IMR-90 (cell line): ENCODE measurements at regions not wholly inside any gene's neighbourhood (a gene's known extent, or its start where the extent isn't known, plus 50 kb on each side); places are given as distances from the start of the nearest gene placed in this dataset.

Source experiments
- ATAC-seq: fragments of 200-7000 bp; cut with Tn5 transposase; 2 replicates; pipeline ENCODE4 v1.9.1; 2020; ENCODE audit warnings: low read depth, mild to moderate bottlenecking, moderate library complexity
- BruUV-seq: library from RNA; stranded (reverse); fragments of 400-500 nt; replicated peaks from 2 replicates; lab custom pipeline; 2021; lab: Mats Ljungman, UMichigan
- CTCF ChIA-PET: fragments of 300-600 bp; formaldehyde crosslinking; extraction: SDS; loops from one replicate; lab custom pipeline; 2021; ENCODE audit warnings: antibody characterized with exemption; lab: Yijun Ruan, JAX
- POLR2A ChIA-PET: fragments of 300-600 bp; sonication (Branson Sonifier 250); formaldehyde crosslinking; loops from one replicate; lab custom pipeline; 2022; ENCODE audit warnings: antibody characterized with exemption; ENCODE audit not compliant: unreplicated experiment; lab: Charles Lee
- DNase-seq: peaks from one replicate; pipeline ENCODE4 v3.0.0; 2013
- H2AFZ ChIP-seq: replicated peaks from 2 replicates; pipeline ENCODE3; 2013; ENCODE audit warnings: low read length, mild to moderate bottlenecking; ENCODE audit not compliant: poor library complexity
- H2AK5ac ChIP-seq: 2 replicates; pipeline ENCODE4 v1.6.1; 2013; ENCODE audit warnings: low read depth, low read length, inconsistent platforms
- H2AK9ac ChIP-seq: replicated peaks from 2 replicates; pipeline ENCODE3; 2013; ENCODE audit warnings: mild to moderate bottlenecking, low read depth, low read length, moderate library complexity; ENCODE audit not compliant: poor library complexity
- H2BK120ac ChIP-seq: 2 replicates; pipeline ENCODE4 v1.6.1; 2013; ENCODE audit warnings: low read depth, low read length, inconsistent platforms
- H2BK15ac ChIP-seq: 3 replicates; pipeline ENCODE4 v1.6.1; 2013; ENCODE audit warnings: low read depth, low read length, inconsistent platforms
- H2BK20ac ChIP-seq: 2 replicates; pipeline ENCODE4 v1.6.1; 2013; ENCODE audit warnings: low read depth, mild to moderate bottlenecking, inconsistent platforms, low read length, moderate library complexity
- H2BK5ac ChIP-seq: 2 replicates; pipeline ENCODE4 v1.6.1; 2013; ENCODE audit warnings: mild to moderate bottlenecking, low read depth, low read length, inconsistent platforms; ENCODE audit not compliant: poor library complexity, severe bottlenecking
- H3K14ac ChIP-seq: replicated peaks from 2 replicates; pipeline ENCODE4 v1.6.1; 2013; ENCODE audit warnings: low read depth, low read length, inconsistent platforms
- H3K18ac ChIP-seq: 2 replicates; pipeline ENCODE4 v1.6.1; 2013; ENCODE audit warnings: low read depth, low read length, control low read depth
- H3K23ac ChIP-seq: 2 replicates; pipeline ENCODE4 v1.6.1; 2013; ENCODE audit warnings: low read depth, low read length, inconsistent platforms
- H3K27ac ChIP-seq: 2 replicates; pipeline ENCODE4 v1.5.1; 2013; ENCODE audit warnings: mild to moderate bottlenecking, control low read depth, low read length; ENCODE audit not compliant: insufficient read depth
- H3K27me3 ChIP-seq: 2 replicates; pipeline ENCODE4 v1.6.1; 2013; ENCODE audit warnings: low read length; ENCODE audit not compliant: control insufficient read depth, insufficient read depth
- H3K36me3 ChIP-seq: 2 replicates; pipeline ENCODE4 v1.6.1; 2013; ENCODE audit warnings: low read length, mixed read lengths; ENCODE audit not compliant: control insufficient read depth, insufficient read depth
- H3K4ac ChIP-seq: 2 replicates; pipeline ENCODE4 v1.6.1; 2013; ENCODE audit warnings: low read depth, low read length, inconsistent platforms
- H3K4me1 ChIP-seq: 2 replicates; pipeline ENCODE4 v1.6.1; 2013; ENCODE audit warnings: low read length, mixed read lengths; ENCODE audit not compliant: control insufficient read depth, insufficient read depth
- H3K4me2 ChIP-seq: 2 replicates; pipeline ENCODE4 v1.6.1; 2013; ENCODE audit warnings: low read depth, mild to moderate bottlenecking, control low read depth, low read length, moderate library complexity
- H3K4me3 ChIP-seq: 2 replicates; pipeline ENCODE4 v1.5.1; 2013; ENCODE audit warnings: low read depth, mild to moderate bottlenecking, control low read depth, low read length, moderate library complexity; ENCODE audit not compliant: insufficient read depth
- H3K56ac ChIP-seq: 2 replicates; pipeline ENCODE4 v1.6.1; 2013; ENCODE audit warnings: low read length, inconsistent platforms; ENCODE audit not compliant: insufficient read depth; ENCODE audit errors: extremely low read depth
- H3K79me1 ChIP-seq, 2 experiments: 2 replicates each; pipeline ENCODE4 v1.6.1; 2013; ENCODE audit warnings: low read length in 2 of 2, inconsistent platforms in 1 of 2, low read depth in 1 of 2
- H3K9ac ChIP-seq: 2 replicates; pipeline ENCODE4 v1.6.1; 2013; ENCODE audit warnings: low read depth, low read length, control low read depth
- H3K9me1 ChIP-seq: 2 replicates; pipeline ENCODE4 v1.6.1; 2013; ENCODE audit warnings: low read length, inconsistent platforms; ENCODE audit not compliant: insufficient read depth
- H3K9me3 ChIP-seq: 2 replicates; pipeline ENCODE4 v1.6.1; 2013; ENCODE audit warnings: low read length; ENCODE audit not compliant: control insufficient read depth, insufficient read depth
- H4K20me1 ChIP-seq: 2 replicates; pipeline ENCODE4 v1.6.1; 2013; ENCODE audit warnings: low read length, inconsistent platforms; ENCODE audit not compliant: insufficient read depth
- H4K5ac ChIP-seq: 2 replicates; pipeline ENCODE4 v1.6.1; 2013; ENCODE audit warnings: mild to moderate bottlenecking, low read depth, low read length, control low read depth
- H4K8ac ChIP-seq, 2 experiments: 2 replicates each; pipeline ENCODE4 v1.6.1; 2013; ENCODE audit warnings: low read depth in 2 of 2, low read length in 2 of 2, control low read depth in 1 of 2, inconsistent platforms in 1 of 2
- H4K91ac ChIP-seq: 2 replicates; pipeline ENCODE4 v1.6.1; 2013; ENCODE audit warnings: low read depth, low read length, inconsistent platforms; ENCODE audit not compliant: insufficient read depth
- ELK1 ChIP-seq: fragments of 150-350 bp; IDR thresholded peaks from 2 replicates; pipeline ENCODE4 v1.6.1; 2016; ENCODE audit warnings: low read depth, mild to moderate bottlenecking, low read length, moderate library complexity, borderline replicate concordance
- WGBS, 2 experiments: methylation state at CpG; one replicate each; pipeline versions ENCODE4 v1.1.5 to v1.1.7; 2013; ENCODE audit warnings: missing lambda C conversion rate in 2 of 2; ENCODE audit not compliant: insufficient read length in 1 of 2; ENCODE audit errors: extremely low coverage in 2 of 2; 5-methylcytosine and 5-hydroxymethylcytosine counted together
- dilution Hi-C: fragments of 300-500 bp; cut with HindIII; formaldehyde crosslinking; loops from one replicate; pipeline ENCODE4 v1.14.3; 2018; ENCODE audit warnings: low sequenced_read_pairs; ENCODE audit not compliant: unreplicated experiment
- in situ Hi-C: fragments of 300-500 bp; cut with MboI; formaldehyde crosslinking; loops from 3 replicates; pipeline ENCODE4 v1.14.3; 2019; ENCODE audit warnings: low sequenced_read_pairs, inconsistent platforms, mixed read lengths
- intact Hi-C: fragments of 100-400 bp; cut with micrococcal nuclease; formaldehyde crosslinking; loops from 2 replicates; pipeline ENCODE4 v1.10.0; 2022

GRCh38 chr7:98731651-98732050 is 114.6 kb downstream of the NPTX2 start:
- Histone ChIP-seq H4K8ac (no peak overlapping the region), H3K4me3 (no peak overlapping the region), H3K23ac (no peak overlapping the region), H3K36me3 (no peaks in the 10 kb centered on the region), H2BK20ac (no peak overlapping the region), H3K14ac (no peak overlapping the region), H3K9me3 (peaks cover 10% of the 10 kb centered on the region; the same call in 1 of the 2 replicates), H2BK120ac (no peak overlapping the region), H3K9me1 (no peaks in the 10 kb centered on the region), H2BK5ac (no peak overlapping the region), H3K4ac (no peak overlapping the region), H3K9ac (no peak overlapping the region), H4K91ac (no peak overlapping the region), H3K56ac (no peak overlapping the region), H3K27me3 (no peaks in the 10 kb centered on the region), H4K20me1 (no peaks in the 10 kb centered on the region), H3K4me1 (no peaks in the 10 kb centered on the region), H3K27ac (no peak overlapping the region), H2BK15ac (no peak overlapping the region), H3K18ac (no peak overlapping the region), H2AK5ac (no peak overlapping the region), H2AFZ (no peak overlapping the region), H3K4me2 (no peak overlapping the region), H3K79me1 (no peaks in the 10 kb centered on the region), H2AK9ac (no peak overlapping the region), H4K5ac (no peak overlapping the region)
- no peak for TF ChIP-seq ELK1
- 80% methylated on average over 2 of the region's 7 CpGs; no CpG with 5 or more reads in 1 of the 2 experiments for WGBS, 2 experiments
- POLR2A ChIA-PET, result no interaction called here
- no TSS peak for BruUV-seq
- dilution Hi-C loops (no loop called here), in situ Hi-C loops (loop anchor here (25.0 kb wide), 1 partner anchor 419 kb away; no protein-coding TSS in a partner anchor), intact Hi-C loops (no loop called here)
- no peak for ATAC-seq
- no peak for DNase-seq
- CTCF ChIA-PET, result interaction anchor here (0.7 kb wide), 1 partner anchor 18 kb away, joined by 5 read pairs; no protein-coding TSS in a partner anchor
